K562 (cell line): ENCODE measurements at regions not wholly inside any gene's neighbourhood (a gene's known extent, or its start where the extent isn't known, plus 50 kb on each side); places are given as distances from the start of the nearest gene placed in this dataset.

Source experiments
- ATAC-seq: fragments of 200-7000 bp; cut with Tn5 transposase; 3 replicates; pipeline ENCODE4 v1.9.1; 2020; ENCODE audit warnings: moderate library complexity
- BruUV-seq: library from RNA; stranded (reverse); fragments of 400-500 nt; replicated peaks from 2 replicates; lab custom pipeline; 2021; lab: Mats Ljungman, UMichigan
- CTCF ChIA-PET: fragments of 300-600 bp; formaldehyde crosslinking; extraction: SDS; loops from one replicate; lab custom pipeline; 2021; ENCODE audit warnings: low intra/inter-chr PET ratio; lab: Yijun Ruan, JAX
- POLR2A ChIA-PET: fragments of 300-600, 350-650 bp; sonication (Branson Sonifier 250); formaldehyde crosslinking; extraction: SDS; loops from one replicate; lab custom pipeline; 2021; ENCODE audit warnings: antibody characterized with exemption, inconsistent platforms; lab: Yijun Ruan, JAX
- DNase-seq, 4 experiments: peaks; one replicate each; pipeline versions ENCODE4 v3.0.0 to v3.0.0-alpha.2; 2011 to 2018; ENCODE audit warnings: low spot score in 3 of 4, mixed read lengths in 3 of 4; ENCODE audit errors: extremely low read depth in 1 of 4
- FAIRE-seq: peaks from 2 replicates; lab custom pipeline; 2011; peaks lifted over from hg19 to GRCh38; lab: Jason Lieb, UNC
- H2AFZ ChIP-seq: 2 replicates; pipeline ENCODE4 v1.6.0; 2011; ENCODE audit warnings: low read depth, low read length, control low read depth, inconsistent platforms
- H3K27ac ChIP-seq: fragments of 200-600 bp; 3 replicates; pipeline ENCODE4 v1.8.0; 2011; ENCODE audit warnings: low read depth, mild to moderate bottlenecking, control low read depth, inconsistent platforms, low read length, moderate library complexity, mixed read lengths; ENCODE audit errors: extremely low read depth
- H3K27me3 ChIP-seq, 2 experiments: fragments of 300-600 bp in 1 of 2; 2 replicates in 1 of 2; 3 replicates in 1 of 2; pipeline versions ENCODE4 v1.6.0 to v1.8.0; 2011; ENCODE audit warnings: inconsistent platforms in 2 of 2, low read length in 2 of 2, mild to moderate bottlenecking in 1 of 2, mixed read lengths in 1 of 2, moderate library complexity in 1 of 2; ENCODE audit not compliant: control insufficient read depth in 2 of 2, insufficient read depth in 2 of 2
- H3K36me3 ChIP-seq: fragments of 300-600 bp; 3 replicates; pipeline ENCODE4 v1.8.0; 2011; ENCODE audit warnings: mild to moderate bottlenecking, low read length, inconsistent platforms; ENCODE audit not compliant: control insufficient read depth, insufficient read depth
- H3K4me1 ChIP-seq, 2 experiments: fragments of 200-600 bp in 1 of 2; replicated peaks in 1 of 2; 2 replicates in 1 of 2; 3 replicates in 1 of 2; pipeline versions ENCODE4 v1.5.1 to v1.8.0; 2011; ENCODE audit warnings: inconsistent platforms in 2 of 2, low read length in 2 of 2, mild to moderate bottlenecking in 1 of 2, mixed read lengths in 1 of 2, moderate library complexity in 1 of 2; ENCODE audit not compliant: control insufficient read depth in 2 of 2, insufficient read depth in 2 of 2
- H3K4me2 ChIP-seq: 2 replicates; pipeline ENCODE4 v1.6.1; 2011; ENCODE audit warnings: low read length, control low read depth, inconsistent platforms, mixed read lengths; ENCODE audit not compliant: insufficient read depth
- H3K4me3 ChIP-seq: fragments of 200-600 bp; sonication (generic), shearing (Covaris generic); 2 replicates; pipeline ENCODE4 v1.5.1; 2016; ENCODE audit warnings: control low read depth, inconsistent platforms
- H3K79me2 ChIP-seq: fragments of 200-600 bp; 3 replicates; pipeline ENCODE4 v1.8.0; 2011; ENCODE audit warnings: low read length, inconsistent platforms; ENCODE audit not compliant: control insufficient read depth, insufficient read depth
- H3K9ac ChIP-seq, 2 experiments: 2 replicates each; pipeline versions ENCODE4 v1.6.0 to v1.6.1; 2011; ENCODE audit warnings: low read depth in 2 of 2, low read length in 2 of 2, control low read depth in 1 of 2, inconsistent platforms in 1 of 2, mild to moderate bottlenecking in 1 of 2, mixed read lengths in 1 of 2; ENCODE audit not compliant: insufficient read depth in 1 of 2
- H3K9me1 ChIP-seq: one replicate; pipeline ENCODE4 v1.6.0; 2011; ENCODE audit warnings: inconsistent platforms, mild to moderate bottlenecking, low read length, moderate library complexity; ENCODE audit not compliant: control insufficient read depth, insufficient read depth
- H3K9me3 ChIP-seq: replicated peaks from 2 replicates; pipeline ENCODE4 v1.5.1; 2011; ENCODE audit warnings: low read depth, low read length, inconsistent platforms; ENCODE audit not compliant: control insufficient read depth, insufficient read depth
- H4K20me1 ChIP-seq: replicated peaks from 2 replicates; pipeline ENCODE4 v1.6.1; 2011; ENCODE audit warnings: low read length, inconsistent platforms, mixed read lengths; ENCODE audit not compliant: control insufficient read depth, insufficient read depth
- ARID2 ChIP-seq: fragments of 450-650 bp; IDR thresholded peaks from 2 replicates; pipeline ENCODE4 v1.6.1; 2017; ENCODE audit warnings: antibody characterized with exemption, mild to moderate bottlenecking
- ESRRA ChIP-seq: fragments of 450-650 bp; IDR thresholded peaks from 2 replicates; pipeline ENCODE4 v1.6.1; 2014; ENCODE audit warnings: low read depth, mild to moderate bottlenecking, moderate library complexity, borderline replicate concordance
- LARP7 ChIP-seq: fragments of 450-650 bp; IDR thresholded peaks from 2 replicates; pipeline ENCODE4 v1.6.1; 2016
- MAFK ChIP-seq: IDR thresholded peaks from 2 replicates; pipeline ENCODE4 v1.6.1; 2011; ENCODE audit warnings: low read length, improper control_type of control experiment
- RHOXF2B ChIP-seq: fragments of 250-450 bp; sonication (Bioruptor Pico); conservative IDR thresholded peaks from 2 replicates; pipeline ENCODE4 v1.5.1; 2021
- SETDB1 ChIP-seq: IDR thresholded peaks from one replicate; pipeline ENCODE4 v1.6.1; 2012; ENCODE audit warnings: low read length, control low read depth, inconsistent platforms
- TEAD1 ChIP-seq, 2 experiments: fragments of 450-650 bp in 1 of 2; sonication (generic) in 1 of 2; formaldehyde crosslinking; IDR thresholded peaks; 2 replicates each; pipeline versions ENCODE4 v1.4.0 to v1.8.0; 2020 to 2022; ENCODE audit warnings: mild to moderate bottlenecking in 2 of 2, missing genetic modification reagents in 1 of 2
- ZFX ChIP-seq: sonication (generic); formaldehyde crosslinking; IDR thresholded peaks from 2 replicates; pipeline ENCODE4 v1.8.0; 2022; ENCODE audit warnings: mild to moderate bottlenecking, missing genetic modification reagents, moderate library complexity
- ZNF212 ChIP-seq: fragments of 450-650 bp; formaldehyde crosslinking; IDR thresholded peaks from 2 replicates; pipeline ENCODE4 v1.4.0; 2020; ENCODE audit warnings: mild to moderate bottlenecking
- WGBS: fragments of 100-300 bp; shearing (Covaris generic); methylation state at CpG from one replicate; pipeline ENCODE4 v1.1.6; 2016; ENCODE audit warnings: low coverage, mixed read lengths; ENCODE audit not compliant: insufficient coverage; ENCODE audit errors: missing lambda C conversion rate; 5-methylcytosine and 5-hydroxymethylcytosine counted together
- in situ Hi-C: fragments of 300-500 bp; cut with MboI; formaldehyde crosslinking; loops from 4 replicates; pipeline ENCODE4 v1.15.0; 2018; ENCODE audit warnings: inconsistent platforms, mixed read lengths
- intact Hi-C: fragments of 100-400 bp; cut with micrococcal nuclease; formaldehyde crosslinking; loops from 2 replicates; pipeline ENCODE4 v1.14.2; 2022
- TF ChIP-seq, protein P1 (sequence below): fragments of 250-450 bp; sonication (Bioruptor Pico); IDR thresholded peaks from 2 replicates; pipeline ENCODE4 v1.5.0; 2021
- TF ChIP-seq, protein P2 (sequence below): sonication (generic); formaldehyde crosslinking; IDR thresholded peaks from 2 replicates; pipeline ENCODE4 v1.8.1; 2023; ENCODE audit warnings: mild to moderate bottlenecking, missing genetic modification reagents, moderate library complexity

DNA sequence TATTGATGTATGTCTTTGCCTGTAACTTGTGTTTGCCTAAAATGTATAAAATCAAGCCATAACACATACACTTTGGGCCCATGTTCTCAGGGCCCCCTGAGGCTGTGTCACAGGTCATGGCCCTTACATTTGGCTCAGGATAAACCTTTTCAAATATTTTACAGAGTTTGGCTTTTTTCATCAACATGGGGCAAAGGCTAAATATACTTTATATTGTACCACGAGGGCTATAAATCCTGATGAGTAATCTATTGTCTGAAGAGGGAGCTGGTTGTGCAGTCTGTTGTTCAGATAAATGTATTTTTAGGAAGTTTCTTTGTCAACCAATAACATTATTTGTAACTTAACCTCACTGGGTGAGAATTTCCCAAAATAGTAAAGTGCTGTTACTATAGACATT lies 404.6 kb upstream of the DDI1 start:
- Histone ChIP-seq H3K4me3 (no peak overlapping the region), H3K4me1 (no peaks in the 10 kb centered on the region), H3K9me3 (no peaks in the 10 kb centered on the region; the same call in none of the 2 replicates), H3K9ac (no peak overlapping the region), H3K9me1 (no peaks in the 10 kb centered on the region), H3K4me2 (no peak overlapping the region), H3K27me3 (no peaks in the 10 kb centered on the region), H2AFZ (no peak overlapping the region), H3K79me2 (no peaks in the 10 kb centered on the region), H4K20me1 (no peaks in the 10 kb centered on the region), H3K27ac (no peak overlapping the region), H3K36me3 (no peaks in the 10 kb centered on the region)
- ChIA-PET CTCF (no interaction called here), POLR2A (interaction anchor here (0.6 kb wide), 1 partner anchor 10 kb away, joined by 3 read pairs; no protein-coding TSS in a partner anchor)
- TF ChIP-seq MAFK = no peak
- TF ChIP-seq, protein P1, sequence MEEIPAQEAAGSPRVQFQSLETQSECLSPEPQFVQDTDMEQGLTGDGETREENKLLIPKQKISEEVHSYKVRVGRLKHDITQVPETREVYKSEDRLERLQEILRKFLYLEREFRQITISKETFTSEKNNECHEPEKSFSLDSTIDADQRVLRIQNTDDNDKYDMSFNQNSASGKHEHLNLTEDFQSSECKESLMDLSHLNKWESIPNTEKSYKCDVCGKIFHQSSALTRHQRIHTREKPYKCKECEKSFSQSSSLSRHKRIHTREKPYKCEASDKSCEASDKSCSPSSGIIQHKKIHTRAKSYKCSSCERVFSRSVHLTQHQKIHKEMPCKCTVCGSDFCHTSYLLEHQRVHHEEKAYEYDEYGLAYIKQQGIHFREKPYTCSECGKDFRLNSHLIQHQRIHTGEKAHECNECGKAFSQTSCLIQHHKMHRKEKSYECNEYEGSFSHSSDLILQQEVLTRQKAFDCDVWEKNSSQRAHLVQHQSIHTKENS (CRISPR knock-in tag) = no peak
- in situ Hi-C loops (no loop called here), intact Hi-C loops (no loop called here)
- ATAC-seq = no peak
- 0% methylated on average over 1 of the region's 1 CpG for WGBS
- no TSS peak for BruUV-seq
- no peak for DNase-seq
- no peak for FAIRE-seq

DNA sequence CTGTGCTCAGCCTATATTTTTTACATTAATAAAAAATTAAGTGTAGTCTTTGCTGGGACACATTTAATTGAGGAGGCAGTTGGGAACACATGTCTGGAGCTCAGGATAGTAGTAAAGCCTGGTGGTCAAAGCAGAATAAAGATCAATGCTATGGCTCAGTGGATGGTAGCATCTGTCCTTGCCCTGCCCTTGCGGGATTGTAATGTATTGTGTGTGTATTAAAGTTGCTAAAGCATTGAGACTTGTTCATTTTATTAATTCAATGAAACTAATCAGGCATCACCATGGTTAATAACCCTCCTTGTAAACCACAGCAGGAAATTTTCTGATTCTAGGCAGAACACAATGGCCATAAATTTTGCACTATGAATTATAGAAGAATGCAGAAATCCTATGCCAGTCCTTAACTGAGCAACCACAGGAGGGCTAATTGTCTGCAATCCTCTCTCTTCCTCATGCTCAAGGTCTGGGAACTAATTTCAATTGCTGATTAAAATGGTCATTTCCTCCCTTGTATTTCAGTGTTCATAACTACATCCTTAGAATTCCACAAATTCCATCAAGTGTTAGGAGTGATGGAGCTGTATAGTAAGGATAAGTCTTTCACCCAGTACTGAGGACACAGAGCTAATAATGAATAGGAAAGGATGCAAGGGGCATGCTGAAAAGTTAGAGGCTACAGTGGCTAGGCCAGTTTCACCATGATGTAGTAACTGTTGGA lies 403.2 kb upstream of the DDI1 start:
- DNase-seq (no peak), ATAC-seq (no peak), FAIRE-seq (no peak)
- BruUV-seq = no TSS peak
- Histone ChIP-seq H3K36me3 (no peaks in the 10 kb centered on the region), H3K9me3 (no peaks in the 10 kb centered on the region; the same call in none of the 2 replicates), H2AFZ (no peak overlapping the region), H3K9ac (no peak overlapping the region), H3K27me3 (no peaks in the 10 kb centered on the region), H3K4me3 (no peak overlapping the region), H3K27ac (no peak overlapping the region), H3K79me2 (no peaks in the 10 kb centered on the region), H3K9me1 (no peaks in the 10 kb centered on the region), H4K20me1 (no peaks in the 10 kb centered on the region), H3K4me1 (no peaks in the 10 kb centered on the region), H3K4me2 (no peak overlapping the region)
- CTCF ChIA-PET = no interaction called here
- WGBS = 0% methylated on average over 1 of the region's 1 CpG
- in situ Hi-C loops (no loop called here), intact Hi-C loops (no loop called here)
- POLR2A ChIA-PET = no interaction called here
- TF ChIP-seq ARID2 (no peak), ZNF212 (no peak), LARP7 (no peak), SETDB1 (no peak), TEAD1 (CRISPR knock-in tag; IDR thresholded peaks at IDR 0.05) (no peak), ESRRA (no peak), RHOXF2B (CRISPR knock-in tag) (no peak), ZFX (no peak)
- TF ChIP-seq, protein P2, sequence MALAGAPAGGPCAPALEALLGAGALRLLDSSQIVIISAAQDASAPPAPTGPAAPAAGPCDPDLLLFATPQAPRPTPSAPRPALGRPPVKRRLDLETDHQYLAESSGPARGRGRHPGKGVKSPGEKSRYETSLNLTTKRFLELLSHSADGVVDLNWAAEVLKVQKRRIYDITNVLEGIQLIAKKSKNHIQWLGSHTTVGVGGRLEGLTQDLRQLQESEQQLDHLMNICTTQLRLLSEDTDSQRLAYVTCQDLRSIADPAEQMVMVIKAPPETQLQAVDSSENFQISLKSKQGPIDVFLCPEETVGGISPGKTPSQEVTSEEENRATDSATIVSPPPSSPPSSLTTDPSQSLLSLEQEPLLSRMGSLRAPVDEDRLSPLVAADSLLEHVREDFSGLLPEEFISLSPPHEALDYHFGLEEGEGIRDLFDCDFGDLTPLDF = no peak
